ENCODE measurements at regions not wholly inside any gene's neighbourhood (a gene's known extent, or its start where the extent isn't known, plus 50 kb on each side); places are given as distances from the start of the nearest gene placed in this dataset.

- H3K4me3 ChIP-seq, result no peak overlapping the region
- no peaks in the 10 kb centered on the region for H3K36me3 ChIP-seq
- H3K9me3 ChIP-seq, result no peaks in the 10 kb centered on the region
- WGBS, 2 donors (ENCODE audit: low coverage in 1 of 2), result 64 to 85% methylated on average over 3 to 5 of the region's 5 CpGs
- no peaks in the 10 kb centered on the region for H3K4me1 ChIP-seq
- peaks cover 16% of the 10 kb centered on the region for H3K27me3 ChIP-seq
- no peak for TF ChIP-seq CTCF (IDR thresholded peaks at IDR 0.05)
- no peak for TF ChIP-seq POLR2AphosphoS5 (IDR thresholded peaks at IDR 0.05)
- TF ChIP-seq POLR2A (IDR thresholded peaks at IDR 0.05), result no peak
- no peak for TF ChIP-seq EP300 (IDR thresholded peaks at IDR 0.05)
- no peak for ATAC-seq
- H3K27ac ChIP-seq, result no peak overlapping the region
Observed at GRCh38 chr16:17839907-17840306, 369.1 kb upstream of the XYLT1 start.

DNA sequence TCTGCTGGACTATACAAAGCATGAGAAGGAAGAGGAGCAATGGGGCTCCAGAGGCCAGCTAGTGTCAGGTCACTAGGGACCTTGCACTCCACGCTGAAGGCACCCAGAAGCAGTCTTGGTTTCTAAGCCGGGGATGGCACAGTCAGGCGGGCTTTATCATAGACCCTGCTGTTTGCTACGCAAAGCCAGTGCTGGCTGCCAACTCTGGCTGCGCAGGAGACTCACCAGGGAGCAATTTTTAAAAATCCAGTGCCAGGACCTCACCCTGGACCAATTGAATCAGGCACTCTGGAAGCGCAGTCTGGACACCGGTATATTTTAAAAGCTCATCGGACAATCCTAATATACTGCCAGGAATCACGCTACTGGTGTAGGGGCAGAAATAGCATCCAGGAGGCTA lies 368.5 kb upstream of the XYLT1 start:
- WGBS, 2 donors (ENCODE audit: low coverage in 1 of 2), result 79 to 87% methylated on average over 6 to 7 of the region's 9 CpGs
- TF ChIP-seq EP300 (IDR thresholded peaks at IDR 0.05), result no peak
- no peak for TF ChIP-seq CTCF (IDR thresholded peaks at IDR 0.05)
- no peak for TF ChIP-seq POLR2AphosphoS5 (IDR thresholded peaks at IDR 0.05)
- no peak for TF ChIP-seq POLR2A (IDR thresholded peaks at IDR 0.05)
- no peaks in the 10 kb centered on the region for H3K9me3 ChIP-seq
- no peaks in the 10 kb centered on the region for H3K36me3 ChIP-seq
- H3K4me1 ChIP-seq, result no peaks in the 10 kb centered on the region
- no peak overlapping the region for H3K27ac ChIP-seq
- peaks cover 9% of the 10 kb centered on the region for H3K27me3 ChIP-seq
- ATAC-seq, result no peak
- H3K4me3 ChIP-seq, result no peak overlapping the region

GRCh38 chr16:17836868-17837602 lies 366.3 kb upstream of the XYLT1 start:
- no peak for TF ChIP-seq CTCF (IDR thresholded peaks at IDR 0.05)
- TF ChIP-seq POLR2AphosphoS5 (IDR thresholded peaks at IDR 0.05), result no peak
- no peak for TF ChIP-seq EP300 (IDR thresholded peaks at IDR 0.05)
- no peak for TF ChIP-seq POLR2A (IDR thresholded peaks at IDR 0.05)
- WGBS, 2 donors (ENCODE audit: low coverage in 1 of 2), result 68 to 73% methylated on average over 9 to 11 of the region's 12 CpGs

GRCh38 chr16:17835118-17835876 lies 364.5 kb upstream of the XYLT1 start:
- TF ChIP-seq EP300 (IDR thresholded peaks at IDR 0.05), result no peak
- Histone ChIP-seq H3K4me3 (no peak overlapping the region), H3K9me3 (no peaks in the 10 kb centered on the region), H3K36me3 (no peaks in the 10 kb centered on the region), H3K27ac (no peak overlapping the region), H3K4me1 (no peaks in the 10 kb centered on the region), H3K27me3 (no peaks in the 10 kb centered on the region)
- ATAC-seq, result no peak
- 76 to 80% methylated on average over 4 of the region's 4 CpGs for WGBS, 2 donors (ENCODE audit: low coverage in 1 of 2)

More at GRCh38 chr16:17836868-17837602, 366.3 kb upstream of the XYLT1 start:
- ATAC-seq, result no peak
- H3K27me3 ChIP-seq, result peaks cover 8% of the 10 kb centered on the region
- H3K27ac ChIP-seq, result no peak overlapping the region
- H3K9me3 ChIP-seq, result no peaks in the 10 kb centered on the region
- no peaks in the 10 kb centered on the region for H3K36me3 ChIP-seq
- no peaks in the 10 kb centered on the region for H3K4me1 ChIP-seq
- H3K4me3 ChIP-seq, result no peak overlapping the region

DNA sequence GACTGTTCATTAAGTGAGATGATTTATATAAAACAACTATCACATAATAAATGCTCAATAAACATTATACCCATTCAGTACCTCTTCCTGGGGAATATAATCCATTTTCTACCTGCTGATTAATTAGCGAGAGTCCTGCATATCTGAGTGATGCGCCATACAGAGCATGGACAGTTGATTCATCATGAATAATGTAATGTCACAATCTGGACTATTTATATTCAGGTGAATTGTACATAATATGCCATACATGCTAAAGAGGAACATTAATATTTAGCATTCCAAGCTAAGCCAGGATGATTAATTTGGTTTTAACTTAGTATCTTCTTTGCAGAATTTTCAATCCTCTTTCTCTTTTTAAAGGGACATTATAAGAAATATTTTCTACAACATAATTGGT lies 362.0 kb upstream of the XYLT1 start:
- ATAC-seq, result no peak
- Histone ChIP-seq H3K27ac (no peak overlapping the region), H3K4me1 (no peaks in the 10 kb centered on the region), H3K36me3 (no peaks in the 10 kb centered on the region), H3K27me3 (no peaks in the 10 kb centered on the region), H3K4me3 (no peak overlapping the region), H3K9me3 (no peaks in the 10 kb centered on the region)
- TF ChIP-seq CTCF (IDR thresholded peaks at IDR 0.05) (no peak), POLR2AphosphoS5 (IDR thresholded peaks at IDR 0.05) (no peak), POLR2A (IDR thresholded peaks at IDR 0.05) (no peak), EP300 (IDR thresholded peaks at IDR 0.05) (no peak)
- 82 to 83% methylated on average over 2 of the region's 2 CpGs for WGBS, 2 donors (ENCODE audit: low coverage in 1 of 2)

Data from gastroesophageal sphincter (tissue), 4 donors.